HT-29 (cell line): ENCODE measurements at regions not wholly inside any gene's neighbourhood (a gene's known extent, or its start where the extent isn't known, plus 50 kb on each side); places are given as distances from the start of the nearest gene placed in this dataset.
A peak's percentile ranks its signal among the peaks of the same experiment; 100 is the strongest.

Source experiments
- DNase-seq: peaks from one replicate; pipeline ENCODE4 v3.0.0-alpha.2; 2015; ENCODE audit warnings: low spot score

- DNase-seq = peak; percentile 67
These were observed 205.8 kb upstream of the IER5L start for GRCh38 chr9:129383561-129384490.

DNA sequence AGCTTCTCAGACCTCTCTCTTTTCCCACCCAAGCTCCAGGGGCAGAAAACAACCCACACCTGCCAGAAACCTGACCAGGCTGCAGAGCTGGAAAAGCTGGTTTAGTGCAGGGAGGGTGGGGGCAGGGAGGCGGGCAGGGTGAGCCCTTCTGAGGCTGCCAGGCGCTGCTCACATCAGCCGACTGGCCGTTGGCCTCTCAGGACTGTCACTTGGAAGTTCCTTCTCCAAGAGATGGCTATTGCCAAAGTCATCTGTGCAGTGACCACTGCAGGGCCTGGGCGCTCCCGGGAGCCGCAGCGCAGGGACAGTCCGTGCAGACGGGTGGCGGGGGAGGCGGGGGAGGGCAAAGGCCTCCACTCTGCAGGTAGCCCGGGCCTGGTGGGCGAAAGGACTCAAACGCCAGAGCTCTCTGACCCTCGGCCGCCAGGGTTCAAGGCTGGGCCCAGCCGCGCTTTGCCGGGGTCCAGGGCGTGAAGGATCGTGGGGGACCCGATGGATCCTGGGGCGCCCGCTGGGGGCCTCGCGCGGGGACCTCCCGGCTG, 205.0 kb upstream of the IER5L start:
- DNase-seq = peak; percentile 92

GRCh38 chr9:129382281-129383018, 204.4 kb upstream of the IER5L start:
- DNase-seq = no peak

DNA sequence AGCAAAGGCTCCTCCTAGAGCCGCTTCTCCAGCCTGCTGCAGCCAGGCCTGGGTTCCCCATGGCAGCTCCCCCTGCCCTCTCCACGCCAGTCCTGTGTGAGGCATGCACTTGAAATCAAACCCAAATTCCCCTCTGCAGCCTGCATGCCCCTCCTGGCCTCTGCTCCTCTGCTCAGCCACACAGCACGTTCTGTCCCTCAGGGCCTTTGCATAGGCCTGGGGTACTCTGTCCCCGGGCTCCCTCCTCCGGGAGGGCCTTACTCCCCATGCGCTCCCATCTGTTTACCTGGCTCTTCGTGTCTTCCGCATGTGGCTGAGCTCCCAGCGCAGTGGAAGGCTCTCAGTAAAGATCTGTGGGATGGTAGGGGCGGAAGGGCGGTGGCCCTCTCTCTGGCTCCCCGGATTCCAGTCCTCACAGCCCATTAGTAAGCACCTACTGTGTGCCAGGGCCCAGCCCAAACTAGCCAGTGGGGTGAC, 203.5 kb upstream of the IER5L start:
- no peak for DNase-seq

DNA sequence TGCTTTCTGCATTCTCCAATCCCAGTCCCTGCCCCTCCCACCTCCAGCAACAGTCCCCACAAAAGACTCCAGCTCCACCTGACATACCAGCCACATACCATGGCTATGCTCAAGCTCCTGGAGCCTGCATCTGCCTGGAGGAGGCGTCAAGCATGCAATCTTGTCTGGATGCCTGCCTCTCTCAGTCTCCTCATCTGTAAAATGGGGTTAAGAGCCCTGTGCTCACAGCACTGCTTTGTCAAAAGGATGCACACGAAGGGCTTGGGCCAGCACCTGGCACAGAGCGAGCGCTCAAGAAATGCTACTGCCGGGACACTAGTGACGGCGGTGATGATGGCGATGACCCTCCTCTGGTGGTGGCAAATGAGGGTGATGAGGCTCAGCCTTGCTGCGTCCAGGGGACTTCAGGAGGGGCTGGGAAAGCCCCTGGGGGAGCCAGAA, 202.9 kb upstream of the IER5L start:
- peak; percentile 39 for DNase-seq

DNA sequence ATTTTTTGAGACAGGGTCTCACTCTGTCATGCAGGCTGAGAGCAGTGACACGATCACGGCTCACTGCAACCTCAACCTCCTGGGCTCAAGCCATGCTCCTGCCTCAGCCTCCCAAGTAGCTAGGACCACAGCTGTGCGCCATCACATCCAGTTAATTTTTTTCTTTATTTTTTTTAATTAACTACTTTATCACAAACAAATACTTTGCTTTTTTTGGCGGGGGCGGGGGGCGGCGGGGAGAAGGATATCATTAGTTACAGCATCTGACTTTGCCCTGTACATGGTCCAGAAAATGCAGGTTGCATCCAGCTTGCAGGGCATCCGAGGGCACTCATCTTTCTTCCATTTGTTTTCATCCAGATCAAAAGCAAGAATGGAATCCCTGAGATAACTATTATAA, 201.8 kb upstream of the IER5L start:
- DNase-seq = no peak

DNA sequence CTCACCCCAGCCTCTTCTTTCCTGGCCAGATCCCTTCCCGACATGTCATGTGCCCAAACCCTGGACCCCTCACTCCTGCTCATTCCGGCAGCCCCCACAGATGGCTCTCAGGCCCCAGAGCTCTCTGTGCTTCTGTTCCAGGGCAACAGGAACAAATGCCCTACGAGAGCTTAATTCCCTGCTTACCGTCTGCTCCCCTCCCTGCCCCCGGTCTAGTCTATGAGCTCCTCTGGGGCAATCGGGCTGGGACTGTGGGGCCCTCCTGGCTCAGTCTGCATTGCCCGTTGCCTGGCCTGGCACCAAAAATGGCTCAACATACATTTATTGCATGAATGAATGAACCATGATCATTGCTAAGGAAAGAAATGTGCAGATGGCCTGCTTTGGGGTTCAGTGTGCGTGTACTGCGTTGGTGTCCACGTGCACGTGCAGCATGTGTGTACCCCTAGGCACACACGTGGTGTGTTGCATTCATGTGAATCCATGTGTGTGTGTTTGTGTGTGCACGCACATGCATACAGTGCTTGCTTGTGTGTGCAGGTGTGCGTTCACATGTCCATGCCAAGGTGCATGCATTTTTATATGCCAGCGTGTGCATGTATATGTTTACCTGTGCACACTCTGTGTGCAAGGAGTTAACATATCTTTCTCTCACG, 201.2 kb upstream of the IER5L start:
- no peak for DNase-seq

- DNase-seq = no peak
These were observed 200.0 kb upstream of the IER5L start for GRCh38 chr9:129377931-129378661.

- no peak for DNase-seq
These were observed 199.1 kb upstream of the IER5L start for GRCh38 chr9:129377181-129377580.

- no peak for DNase-seq
These were observed 197.8 kb upstream of the IER5L start for GRCh38 chr9:129375845-129376244.

DNA sequence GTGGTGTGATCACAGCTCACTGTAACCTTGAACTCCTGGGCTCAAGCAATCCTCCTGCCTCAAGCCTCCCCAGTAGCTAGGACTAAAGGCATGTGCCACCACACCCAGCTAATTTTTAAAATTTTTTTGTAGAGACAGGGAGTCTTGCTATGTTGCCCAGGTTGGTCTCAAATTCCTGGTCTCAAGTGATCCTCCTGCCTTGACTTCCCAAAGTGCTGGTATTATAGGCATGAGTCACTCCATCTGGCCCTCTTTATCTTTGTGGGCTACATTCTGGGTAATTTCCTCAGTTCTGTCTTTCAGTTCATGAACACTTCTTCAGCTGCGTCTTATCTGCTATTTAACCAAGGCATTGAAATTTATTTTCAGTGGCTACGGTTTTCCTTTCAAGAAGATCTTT, 196.6 kb upstream of the IER5L start:
- DNase-seq = no peak

GRCh38 chr9:129374231-129374630, 196.2 kb upstream of the IER5L start:
- no peak for DNase-seq

DNA sequence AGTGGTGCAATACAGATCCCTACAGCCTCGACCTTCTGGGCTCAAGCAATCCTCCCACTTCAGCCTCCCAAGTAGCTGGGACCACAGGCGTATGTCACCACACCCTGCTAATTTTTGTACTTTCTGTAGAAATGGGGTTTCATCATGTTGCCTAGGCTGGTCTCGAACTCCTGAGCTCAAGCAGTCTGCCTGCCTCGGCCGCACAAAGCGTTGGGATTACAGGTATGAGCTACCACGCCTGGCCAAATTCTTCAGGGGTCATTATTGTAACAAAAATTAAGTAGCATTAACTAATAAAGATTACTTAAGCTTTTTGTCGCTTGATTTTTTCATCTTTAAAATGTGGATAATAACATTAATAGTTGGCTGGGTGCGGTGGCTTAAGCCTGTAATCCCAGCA, 195.3 kb upstream of the IER5L start:
- no peak for DNase-seq

DNA sequence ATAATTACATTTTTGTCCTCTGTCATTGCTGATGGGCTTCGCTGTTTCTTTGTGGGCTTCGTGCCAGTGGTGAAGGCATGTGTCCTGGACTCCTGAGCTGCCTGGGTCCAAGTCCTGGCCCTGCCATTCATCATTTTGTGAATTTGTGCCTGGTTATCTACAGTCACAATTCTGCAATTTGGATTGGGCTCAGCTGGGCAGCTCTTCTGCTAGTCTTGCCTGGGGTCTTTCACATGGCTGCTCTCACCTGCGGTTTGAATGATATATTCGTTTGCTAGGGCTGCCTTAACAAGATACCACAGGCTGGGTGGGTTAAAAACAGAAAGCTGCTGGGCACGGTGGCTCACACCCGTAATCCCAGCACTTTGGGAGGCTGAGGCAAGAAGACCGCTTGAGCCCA, 192.7 kb upstream of the IER5L start:
- DNase-seq = no peak

DNA sequence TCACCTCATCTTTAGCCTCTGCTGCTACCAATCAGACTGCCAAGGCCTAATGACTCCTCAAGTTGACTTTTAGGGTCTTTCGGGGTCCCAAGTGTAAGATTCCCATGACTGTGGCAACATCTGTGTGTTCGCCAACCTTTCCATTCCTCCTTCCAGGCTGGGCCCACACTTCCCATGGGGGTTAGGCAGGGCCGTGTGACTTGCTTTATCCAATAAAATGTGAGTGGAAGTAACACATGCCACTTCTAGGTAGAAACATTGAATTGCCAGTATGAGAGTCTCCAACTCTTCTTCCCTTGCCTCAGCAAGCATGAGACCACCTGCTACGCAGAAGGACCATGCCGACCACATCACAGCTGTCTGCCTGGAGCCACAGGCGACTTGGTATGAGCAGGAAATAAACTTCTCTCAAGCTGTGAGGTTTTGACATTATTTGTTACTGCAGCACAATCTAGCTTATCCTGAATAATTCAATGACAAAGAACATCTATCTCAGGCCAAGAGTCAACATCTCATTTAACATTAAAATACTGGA, 190.4 kb upstream of the IER5L start:
- no peak for DNase-seq

DNA sequence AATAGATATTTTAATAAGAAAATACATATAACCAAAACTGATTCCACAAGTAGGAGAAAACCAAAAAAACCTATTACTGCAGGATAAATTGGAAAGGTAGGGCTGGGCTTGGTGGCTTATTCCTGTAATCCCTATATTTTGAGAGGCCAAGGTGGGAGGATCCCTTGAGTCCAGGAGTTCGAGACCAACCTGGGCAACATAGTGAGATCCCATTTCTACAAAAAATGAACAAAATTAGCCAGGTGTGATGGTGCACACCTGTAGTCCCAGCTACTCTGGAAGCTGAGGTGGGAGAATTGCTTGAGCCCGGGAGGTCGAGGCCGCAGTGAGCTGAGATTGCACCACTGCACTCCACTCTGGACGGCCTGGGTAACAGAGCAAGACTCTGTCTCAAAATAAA, 189.2 kb upstream of the IER5L start:
- no peak for DNase-seq

DNA sequence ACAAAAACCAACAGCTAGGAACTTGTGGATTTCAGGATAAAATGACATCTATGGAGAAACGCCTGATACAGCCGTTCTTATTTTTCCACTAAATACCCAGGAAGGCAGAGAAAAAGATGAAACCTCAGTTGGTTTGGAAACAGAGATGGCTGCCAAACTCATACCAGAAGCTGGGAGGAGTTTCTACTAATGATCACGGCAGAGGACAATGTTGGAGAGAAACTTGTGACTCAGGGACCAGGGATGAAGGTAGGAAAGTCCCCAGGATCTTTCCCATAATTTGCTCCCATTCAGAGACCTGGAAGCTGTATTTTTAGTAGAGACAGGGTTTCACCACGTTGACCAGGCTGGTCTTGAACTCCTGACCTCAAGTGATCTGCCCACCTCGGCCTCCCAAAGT, 187.1 kb upstream of the IER5L start:
- no peak for DNase-seq

GRCh38 chr9:129363216-129363873, 185.3 kb upstream of the IER5L start:
- no peak for DNase-seq

DNA sequence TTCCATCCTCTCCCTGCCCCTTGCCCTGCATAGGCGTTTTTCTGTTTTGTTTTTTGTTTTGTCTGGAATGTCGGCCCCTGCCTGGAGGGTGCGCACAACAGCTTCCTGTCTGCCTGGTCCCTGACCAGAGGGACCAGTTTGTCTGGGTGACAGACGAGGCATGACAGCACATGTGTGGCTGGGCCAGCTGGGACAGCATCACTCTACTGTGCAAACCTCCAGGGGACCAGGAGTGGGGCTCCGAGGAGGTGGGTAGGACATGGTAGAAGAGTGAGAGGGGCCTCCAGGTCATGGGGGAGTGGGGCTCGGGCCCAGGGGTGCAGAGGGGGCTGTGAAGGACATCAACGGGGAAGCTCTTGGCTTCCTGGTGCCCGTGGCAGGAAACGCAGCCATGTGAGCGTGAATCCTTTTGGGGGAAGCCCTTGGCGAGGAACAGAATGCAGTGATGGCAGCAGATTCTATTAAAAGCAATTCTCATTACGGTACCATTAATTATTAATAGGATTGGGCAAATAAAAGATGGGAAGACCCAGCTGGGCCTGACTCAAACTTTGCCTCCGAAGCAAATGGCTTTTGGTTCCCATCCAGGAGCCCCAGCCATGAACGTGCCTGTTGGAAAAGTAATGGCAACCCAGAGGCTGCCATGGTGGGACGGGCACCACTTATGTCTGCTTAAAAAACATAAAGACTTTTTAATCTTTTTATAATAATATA, 184.4 kb upstream of the IER5L start:
- DNase-seq = peak; percentile 69

DNA sequence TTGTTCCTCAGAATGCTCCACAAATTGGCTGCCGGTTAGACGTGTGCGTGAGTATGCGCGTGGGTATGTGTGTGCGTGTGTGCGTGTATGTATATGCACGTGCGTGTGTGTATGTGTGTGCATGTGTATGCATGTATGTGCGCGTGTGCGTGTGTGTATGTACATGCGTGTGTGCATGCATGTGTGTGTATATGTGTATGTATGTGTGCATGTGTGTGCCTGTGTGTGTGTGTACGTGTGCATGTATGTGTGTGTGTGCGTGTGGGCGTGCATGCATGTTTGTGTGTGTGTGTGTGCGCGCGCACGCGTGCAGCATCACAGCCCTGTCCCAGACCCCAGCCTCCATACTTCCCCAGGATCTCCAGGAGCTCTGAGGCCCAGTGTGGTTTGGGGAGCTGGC, 183.1 kb upstream of the IER5L start:
- DNase-seq = no peak
